DND-41 (cell line): ENCODE measurements at regions not wholly inside any gene's neighbourhood (a gene's known extent, or its start where the extent isn't known, plus 50 kb on each side); places are given as distances from the start of the nearest gene placed in this dataset.

Experiments used
- CTCF ChIP-seq: IDR thresholded peaks from 2 replicates; pipeline ENCODE4 v1.5.1; 2012; ENCODE audit warnings: borderline replicate concordance, low read length, moderate library complexity, mild to moderate bottlenecking; ENCODE audit not compliant: poor library complexity, severe bottlenecking; ENCODE audit errors: extremely low read depth
- EZH2 ChIP-seq: IDR thresholded peaks from 3 replicates; pipeline ENCODE4 v1.6.1; 2012; ENCODE audit warnings: borderline replicate concordance, low read depth, mild to moderate bottlenecking, moderate library complexity, low read length, inconsistent platforms; ENCODE audit not compliant: severe bottlenecking

GRCh38 chr22:48180631-48181030, 1418.2 kb downstream of the TBC1D22A start:
- TF ChIP-seq EZH2: no peak
- no peak for TF ChIP-seq CTCF
